ENCODE measurements at regions not wholly inside any gene's neighbourhood (a gene's known extent, or its start where the extent isn't known, plus 50 kb on each side); places are given as distances from the start of the nearest gene placed in this dataset.

DNA sequence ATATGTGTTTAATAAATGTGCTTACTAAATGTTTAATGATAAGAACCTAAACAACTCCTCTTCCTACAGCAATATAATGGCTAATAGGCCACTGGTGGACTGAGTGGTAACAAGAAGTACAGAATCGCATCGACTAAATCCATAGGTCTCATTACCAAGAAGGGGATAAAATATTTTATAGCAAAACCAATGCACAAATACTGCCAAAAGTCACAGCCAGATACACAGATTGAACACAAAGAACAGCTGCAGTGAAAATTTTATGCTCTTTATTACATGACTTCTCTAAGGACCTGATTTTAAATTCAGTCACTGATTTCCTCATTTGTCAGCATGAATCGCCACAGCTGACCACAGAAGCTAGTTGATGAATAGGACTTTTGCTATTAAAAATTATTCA, 285.4 kb downstream of the DHX15 start:
- TF ChIP-seq, protein P1, sequence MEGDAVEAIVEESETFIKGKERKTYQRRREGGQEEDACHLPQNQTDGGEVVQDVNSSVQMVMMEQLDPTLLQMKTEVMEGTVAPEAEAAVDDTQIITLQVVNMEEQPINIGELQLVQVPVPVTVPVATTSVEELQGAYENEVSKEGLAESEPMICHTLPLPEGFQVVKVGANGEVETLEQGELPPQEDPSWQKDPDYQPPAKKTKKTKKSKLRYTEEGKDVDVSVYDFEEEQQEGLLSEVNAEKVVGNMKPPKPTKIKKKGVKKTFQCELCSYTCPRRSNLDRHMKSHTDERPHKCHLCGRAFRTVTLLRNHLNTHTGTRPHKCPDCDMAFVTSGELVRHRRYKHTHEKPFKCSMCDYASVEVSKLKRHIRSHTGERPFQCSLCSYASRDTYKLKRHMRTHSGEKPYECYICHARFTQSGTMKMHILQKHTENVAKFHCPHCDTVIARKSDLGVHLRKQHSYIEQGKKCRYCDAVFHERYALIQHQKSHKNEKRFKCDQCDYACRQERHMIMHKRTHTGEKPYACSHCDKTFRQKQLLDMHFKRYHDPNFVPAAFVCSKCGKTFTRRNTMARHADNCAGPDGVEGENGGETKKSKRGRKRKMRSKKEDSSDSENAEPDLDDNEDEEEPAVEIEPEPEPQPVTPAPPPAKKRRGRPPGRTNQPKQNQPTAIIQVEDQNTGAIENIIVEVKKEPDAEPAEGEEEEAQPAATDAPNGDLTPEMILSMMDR (IDR thresholded peaks at IDR 0.05), result no peak

DNA sequence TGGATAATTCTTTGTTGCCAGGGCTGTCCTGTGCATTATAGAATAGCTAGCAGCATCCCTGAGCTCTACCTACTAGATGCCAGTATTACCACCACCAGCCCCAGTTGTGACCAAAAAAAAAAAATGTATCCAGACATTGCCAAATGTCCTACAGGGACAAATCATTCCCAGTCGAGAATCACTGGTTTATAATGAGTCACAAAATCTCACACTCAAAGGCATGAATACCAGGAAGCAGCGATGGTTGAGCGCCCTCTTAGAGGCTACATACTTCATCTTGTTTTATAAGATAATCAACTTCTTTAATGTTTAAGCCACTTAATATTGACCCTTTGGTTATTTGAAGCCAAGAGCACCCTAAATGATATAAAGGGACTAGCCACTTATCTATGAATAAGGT, 297.3 kb downstream of the DHX15 start:
- H3K27ac ChIP-seq, result no peak overlapping the region
- TF ChIP-seq, protein P1 (IDR thresholded peaks at IDR 0.05), result no peak

More for the DNA sequence above, 285.4 kb downstream of the DHX15 start:
- no peaks in the 10 kb centered on the region for H3K36me3 ChIP-seq
- H3K27ac ChIP-seq, result no peak overlapping the region
- DNase-seq (ENCODE audit: low spot score) (no peak), ATAC-seq (ENCODE audit: insufficient number of reproducible peaks, low FRiP score, low read depth) (no peak)
- no peak overlapping the region for H3K4me3 ChIP-seq
- no peaks in the 10 kb centered on the region for H3K4me1 ChIP-seq (ENCODE audit: control insufficient read depth in 1 of 2, low read depth in 2 of 2)
- H3K27me3 ChIP-seq (replicated peaks; ENCODE audit: insufficient read depth), result no peaks in the 10 kb centered on the region
- H3K9me3 ChIP-seq, result no peaks in the 10 kb centered on the region

DNA sequence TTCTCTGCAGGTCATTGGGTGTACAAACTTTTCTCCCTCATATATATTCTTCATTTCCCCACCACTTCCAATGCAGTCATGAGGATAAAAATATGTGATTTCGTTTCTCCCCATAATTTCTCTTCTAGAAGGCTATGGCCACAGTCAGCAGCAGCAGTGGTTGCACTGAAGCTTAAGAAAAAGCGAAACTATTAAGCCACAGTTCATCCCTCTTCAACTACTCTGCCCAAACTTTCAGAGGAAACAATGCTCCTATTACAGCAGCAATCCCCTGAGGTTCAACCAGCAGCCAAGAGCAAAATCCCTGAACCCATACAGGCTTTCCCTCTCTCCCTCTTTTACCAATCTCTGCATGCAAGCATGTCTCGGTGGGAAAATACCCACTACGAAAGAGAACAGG, 298.6 kb downstream of the DHX15 start:
- no peak overlapping the region for H3K4me3 ChIP-seq
- TF ChIP-seq, protein P1 (IDR thresholded peaks at IDR 0.05), result no peak
- H3K36me3 ChIP-seq, result no peaks in the 10 kb centered on the region
- no peak overlapping the region for H3K27ac ChIP-seq
- H3K9me3 ChIP-seq, result no peaks in the 10 kb centered on the region
- DNase-seq (ENCODE audit: low spot score) (no peak), ATAC-seq (ENCODE audit: insufficient number of reproducible peaks, low FRiP score, low read depth) (no peak)
- no peaks in the 10 kb centered on the region for H3K27me3 ChIP-seq (replicated peaks; ENCODE audit: insufficient read depth)
- no peaks in the 10 kb centered on the region for H3K4me1 ChIP-seq (ENCODE audit: control insufficient read depth in 1 of 2, low read depth in 2 of 2)

More for the DNA sequence above, 297.3 kb downstream of the DHX15 start:
- ATAC-seq (ENCODE audit: insufficient number of reproducible peaks, low FRiP score, low read depth), result no peak
- DNase-seq (ENCODE audit: low spot score), result no peak
- H3K36me3 ChIP-seq, result no peaks in the 10 kb centered on the region
- H3K27me3 ChIP-seq (replicated peaks; ENCODE audit: insufficient read depth), result no peaks in the 10 kb centered on the region
- H3K4me1 ChIP-seq (ENCODE audit: control insufficient read depth in 1 of 2, low read depth in 2 of 2), result no peaks in the 10 kb centered on the region
- H3K9me3 ChIP-seq, result no peaks in the 10 kb centered on the region
- H3K4me3 ChIP-seq, result no peak overlapping the region

DNA sequence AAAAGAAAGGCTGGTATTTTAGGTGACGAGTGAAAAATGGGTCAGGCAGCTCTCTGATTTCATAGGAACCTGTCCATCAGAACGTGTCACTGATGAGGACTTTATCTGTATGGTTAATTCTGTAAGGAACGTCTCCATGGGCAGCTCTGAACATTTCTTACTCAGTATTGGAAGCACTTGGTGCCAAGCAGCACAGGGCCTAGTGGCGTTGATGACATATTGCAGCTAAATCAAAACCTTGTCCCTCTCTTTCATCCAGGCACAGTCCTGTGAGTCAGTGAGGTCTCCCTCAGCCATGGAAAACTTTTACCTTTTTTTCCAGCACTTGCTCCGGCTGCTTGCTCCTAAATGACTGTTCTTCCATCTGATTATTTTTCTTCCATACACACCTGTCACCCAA, 301.9 kb downstream of the DHX15 start:
- Histone ChIP-seq H3K9me3 (no peaks in the 10 kb centered on the region), H3K27ac (no peak overlapping the region), H3K4me3 (no peak overlapping the region), H3K4me1 (ENCODE audit: control insufficient read depth in 1 of 2, low read depth in 2 of 2) (no peaks in the 10 kb centered on the region), H3K27me3 (replicated peaks; ENCODE audit: insufficient read depth) (no peaks in the 10 kb centered on the region), H3K36me3 (no peaks in the 10 kb centered on the region)
- no peak for ATAC-seq (ENCODE audit: insufficient number of reproducible peaks, low FRiP score, low read depth)
- DNase-seq (ENCODE audit: low spot score), result no peak
- TF ChIP-seq, protein P1 (IDR thresholded peaks at IDR 0.05), result no peak

DNA sequence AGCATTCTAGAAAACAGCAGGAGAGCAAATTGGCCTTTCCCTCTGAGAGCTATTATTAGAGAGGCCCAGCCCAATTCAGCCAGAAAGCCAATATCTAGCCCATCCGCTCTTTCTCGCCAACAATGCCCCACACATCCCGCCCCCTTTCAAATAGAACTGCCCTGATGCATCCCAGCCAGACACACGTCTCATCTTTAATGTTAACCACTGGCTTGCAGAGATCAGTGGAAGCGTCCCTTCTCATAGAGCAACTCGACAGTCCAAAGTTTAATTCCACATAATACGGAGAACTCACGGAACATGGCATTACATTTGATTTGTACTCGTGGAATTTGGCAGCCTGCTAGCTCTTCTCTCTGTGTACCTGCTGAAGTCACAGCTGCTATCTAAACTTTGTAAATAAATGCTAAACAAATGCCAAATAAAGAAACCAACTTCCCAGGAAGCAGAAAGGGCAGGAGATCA, 304.4 kb downstream of the DHX15 start:
- Histone ChIP-seq H3K27ac (no peak overlapping the region), H3K9me3 (no peaks in the 10 kb centered on the region), H3K4me3 (no peak overlapping the region), H3K27me3 (replicated peaks; ENCODE audit: insufficient read depth) (no peaks in the 10 kb centered on the region), H3K36me3 (no peaks in the 10 kb centered on the region), H3K4me1 (ENCODE audit: control insufficient read depth in 1 of 2, low read depth in 2 of 2) (no peaks in the 10 kb centered on the region)
- DNase-seq (ENCODE audit: low spot score) (no peak), ATAC-seq (ENCODE audit: insufficient number of reproducible peaks, low FRiP score, low read depth) (no peak)
- TF ChIP-seq, protein P1 (IDR thresholded peaks at IDR 0.05), result no peak

Measured in thoracic aorta (tissue), 2 donors.